ENCODE measurements at regions not wholly inside any gene's neighbourhood (a gene's known extent, or its start where the extent isn't known, plus 50 kb on each side); places are given as distances from the start of the nearest gene placed in this dataset.

GRCh38 chr13:21796775-21797514, 126.1 kb downstream of the FGF9 start:
- Histone ChIP-seq H3K4me1 (replicated peaks in 1 of 2) (peaks cover 24 to 41% of the 10 kb centered on the region in 2 donors), H3K4me3 (no peak overlapping the region), H3K27ac (peak overlapping the region; percentile 67 to 69)
- ATAC-seq (replicated peaks in 6 of 8): peak in 5 of 8 experiments; percentile 77 to 87 (median 84)
- in situ Hi-C loops (cut with MboI; ENCODE audit: low pct_unique_long_range_greater_than_20kb in 2 of 9, low sequenced_read_pairs in 9 of 9, unreplicated experiment in 9 of 9): no loop called here
- 0 to 60% (median 6%) methylated on average over 1 to 9 of the region's 11 CpGs; no CpG with 5 or more reads in 1 of the 10 experiments for WGBS, 10 experiments

GRCh38 chr13:21797736-21798135, 126.9 kb downstream of the FGF9 start:
- Histone ChIP-seq H3K4me1 (replicated peaks in 1 of 2) (peaks cover 24 to 43% of the 10 kb centered on the region in 2 donors), H3K4me3 (no peak overlapping the region), H3K27ac (peak overlapping the region; percentile 60 to 67)
- in situ Hi-C loops (cut with MboI; ENCODE audit: low pct_unique_long_range_greater_than_20kb in 2 of 9, low sequenced_read_pairs in 9 of 9, unreplicated experiment in 9 of 9): no loop called here
- no peak for ATAC-seq (replicated peaks in 6 of 8)
- 30 to 93% (median 71%) methylated on average over 1 to 4 of the region's 4 CpGs; no CpG with 5 or more reads in 2 of the 10 experiments for WGBS, 10 experiments

- Histone ChIP-seq H3K27ac (no peak overlapping the region), H3K4me3 (no peak overlapping the region), H3K4me1 (replicated peaks in 1 of 2) (peaks cover 24 to 43% of the 10 kb centered on the region in 2 donors)
- in situ Hi-C loops (cut with MboI; ENCODE audit: low pct_unique_long_range_greater_than_20kb in 2 of 9, low sequenced_read_pairs in 9 of 9, unreplicated experiment in 9 of 9): no loop called here
- WGBS, 10 experiments: 10 to 100% (median 60%) methylated on average over 1 to 2 of the region's 3 CpGs; no CpG with 5 or more reads in 2 of the 10 experiments
- no peak for ATAC-seq (replicated peaks in 6 of 8)
Measured at GRCh38 chr13:21798181-21798580, 127.3 kb downstream of the FGF9 start.

- Histone ChIP-seq H3K4me3 (no peak overlapping the region), H3K4me1 (replicated peaks in 1 of 2) (peaks cover 24 to 43% of the 10 kb centered on the region in 2 donors), H3K27ac (no peak overlapping the region)
- WGBS, 10 experiments: 85 to 93% (median 92%) methylated on average over 2 of the region's 3 CpGs; no CpG with 5 or more reads in 7 of the 10 experiments
- in situ Hi-C loops (cut with MboI; ENCODE audit: low pct_unique_long_range_greater_than_20kb in 2 of 9, low sequenced_read_pairs in 9 of 9, unreplicated experiment in 9 of 9): no loop called here
- ATAC-seq (replicated peaks in 6 of 8): no peak
Measured at GRCh38 chr13:21799671-21800070, 128.8 kb downstream of the FGF9 start.

GRCh38 chr13:21800837-21801616, 130.2 kb downstream of the FGF9 start:
- WGBS, 10 experiments: 0 to 100% (median 79%) methylated on average over 1 to 7 of the region's 7 CpGs; no CpG with 5 or more reads in 1 of the 10 experiments
- H3K4me3 ChIP-seq: no peak overlapping the region
- in situ Hi-C loops (cut with MboI; ENCODE audit: low pct_unique_long_range_greater_than_20kb in 2 of 9, low sequenced_read_pairs in 9 of 9, unreplicated experiment in 9 of 9): no loop called here
- ATAC-seq (replicated peaks in 6 of 8): no peak
- H3K4me1 ChIP-seq (replicated peaks in 1 of 2): peaks cover 12 to 31% of the 10 kb centered on the region in 2 donors
- no peak overlapping the region for H3K27ac ChIP-seq

- Histone ChIP-seq H3K4me1 (replicated peaks in 1 of 2) (peaks cover 0 to 11% of the 10 kb centered on the region in 2 donors), H3K27ac (no peak overlapping the region), H3K4me3 (no peak overlapping the region)
- in situ Hi-C loops (cut with MboI; ENCODE audit: low pct_unique_long_range_greater_than_20kb in 2 of 9, low sequenced_read_pairs in 9 of 9, unreplicated experiment in 9 of 9): no loop called here
- 0 to 100% (median 41%) methylated on average over 2 to 3 of the region's 3 CpGs; no CpG with 5 or more reads in 2 of the 10 experiments for WGBS, 10 experiments
- ATAC-seq (replicated peaks in 6 of 8): no peak
Measured at GRCh38 chr13:21805733-21806132, 134.9 kb downstream of the FGF9 start.

- 37 to 90% (median 79%) methylated on average over 2 to 6 of the region's 12 CpGs; no CpG with 5 or more reads in 6 of the 10 experiments for WGBS, 10 experiments
- Histone ChIP-seq H3K4me3 (no peak overlapping the region), H3K27ac (no peak overlapping the region), H3K4me1 (replicated peaks in 1 of 2) (peaks cover 8 to 11% of the 10 kb centered on the region in 2 donors)
- peak in 5 of 8 experiments; percentile 18 to 70 (median 59) for ATAC-seq (replicated peaks in 6 of 8)
- in situ Hi-C loops (cut with MboI; ENCODE audit: low pct_unique_long_range_greater_than_20kb in 2 of 9, low sequenced_read_pairs in 9 of 9, unreplicated experiment in 9 of 9): no loop called here
Measured at GRCh38 chr13:21812192-21812626, 141.3 kb downstream of the FGF9 start.

- Histone ChIP-seq H3K4me1 (replicated peaks in 1 of 2) (peaks cover 8 to 11% of the 10 kb centered on the region in 2 donors), H3K27ac (no peak overlapping the region), H3K4me3 (no peak overlapping the region)
- ATAC-seq (replicated peaks in 6 of 8): no peak
- in situ Hi-C loops (cut with MboI; ENCODE audit: low pct_unique_long_range_greater_than_20kb in 2 of 9, low sequenced_read_pairs in 9 of 9, unreplicated experiment in 9 of 9): no loop called here
- WGBS, 10 experiments: 0 to 93% (median 76%) methylated on average over 1 to 3 of the region's 4 CpGs; no CpG with 5 or more reads in 2 of the 10 experiments
Measured at GRCh38 chr13:21813110-21813509, 142.2 kb downstream of the FGF9 start.

GRCh38 chr13:21813844-21814243, 143.0 kb downstream of the FGF9 start:
- in situ Hi-C loops (cut with MboI; ENCODE audit: low pct_unique_long_range_greater_than_20kb in 2 of 9, low sequenced_read_pairs in 9 of 9, unreplicated experiment in 9 of 9): no loop called here
- ATAC-seq (replicated peaks in 6 of 8): no peak
- peaks cover 8 to 11% of the 10 kb centered on the region in 2 donors for H3K4me1 ChIP-seq (replicated peaks in 1 of 2)
- H3K27ac ChIP-seq: no peak overlapping the region
- no peak overlapping the region for H3K4me3 ChIP-seq
- WGBS, 10 experiments: 29 to 100% (median 86%) methylated on average over 1 to 3 of the region's 4 CpGs; no CpG with 5 or more reads in 3 of the 10 experiments

GRCh38 chr13:21814604-21815003, 143.7 kb downstream of the FGF9 start:
- peaks cover 8 to 11% of the 10 kb centered on the region in 2 donors for H3K4me1 ChIP-seq (replicated peaks in 1 of 2)
- 7 to 100% (median 61%) methylated on average over 2 to 6 of the region's 7 CpGs; no CpG with 5 or more reads in 2 of the 10 experiments for WGBS, 10 experiments
- ATAC-seq (replicated peaks in 6 of 8): peak in 2 of 8 experiments; percentile 36 to 61
- H3K27ac ChIP-seq: no peak overlapping the region
- H3K4me3 ChIP-seq: no peak overlapping the region
- in situ Hi-C loops (cut with MboI; ENCODE audit: low pct_unique_long_range_greater_than_20kb in 2 of 9, low sequenced_read_pairs in 9 of 9, unreplicated experiment in 9 of 9): no loop called here

- peaks cover 3 to 8% of the 10 kb centered on the region in 2 donors for H3K4me1 ChIP-seq (replicated peaks in 1 of 2)
- WGBS, 10 experiments: 80 to 96% (median 88%) methylated on average over 2 to 17 of the region's 25 CpGs; no CpG with 5 or more reads in 6 of the 10 experiments
- ATAC-seq (replicated peaks in 6 of 8): no peak
- in situ Hi-C loops (cut with MboI; ENCODE audit: low pct_unique_long_range_greater_than_20kb in 2 of 9, low sequenced_read_pairs in 9 of 9, unreplicated experiment in 9 of 9): no loop called here
- H3K4me3 ChIP-seq: no peak overlapping the region
- no peak overlapping the region for H3K27ac ChIP-seq
Measured at GRCh38 chr13:21817878-21818277, 147.0 kb downstream of the FGF9 start.

GRCh38 chr13:21822029-21822428, 151.2 kb downstream of the FGF9 start:
- Histone ChIP-seq H3K27ac (no peak overlapping the region), H3K4me1 (replicated peaks in 1 of 2) (peaks cover 0 to 13% of the 10 kb centered on the region in 2 donors), H3K4me3 (no peak overlapping the region)
- in situ Hi-C loops (cut with MboI; ENCODE audit: low pct_unique_long_range_greater_than_20kb in 2 of 9, low sequenced_read_pairs in 9 of 9, unreplicated experiment in 9 of 9): no loop called here
- ATAC-seq (replicated peaks in 6 of 8): no peak
- WGBS, 10 experiments: 5 to 100% (median 87%) methylated on average over 1 to 4 of the region's 4 CpGs

- 3 to 100% (median 82%) methylated on average over 1 to 6 of the region's 6 CpGs; no CpG with 5 or more reads in 2 of the 10 experiments for WGBS, 10 experiments
- peaks cover 0 to 13% of the 10 kb centered on the region in 2 donors for H3K4me1 ChIP-seq (replicated peaks in 1 of 2)
- H3K27ac ChIP-seq: no peak overlapping the region
- H3K4me3 ChIP-seq: no peak overlapping the region
- in situ Hi-C loops (cut with MboI; ENCODE audit: low pct_unique_long_range_greater_than_20kb in 2 of 9, low sequenced_read_pairs in 9 of 9, unreplicated experiment in 9 of 9): no loop called here
- no peak for ATAC-seq (replicated peaks in 6 of 8)
Measured at GRCh38 chr13:21823416-21823815, 152.5 kb downstream of the FGF9 start.

Measured in motor neuron (in vitro differentiated cells).